B cell (primary cell): ENCODE measurements at regions not wholly inside any gene's neighbourhood (a gene's known extent, or its start where the extent isn't known, plus 50 kb on each side); places are given as distances from the start of the nearest gene placed in this dataset.
"Not testable (repeated sequence)": the region's sequence is repeated elsewhere in the genome, so short reads cannot be mapped to it uniquely, and the experiment has no call there.

Experiments used
- ATAC-seq: fragments of 200-7000 bp; cut with Tn5 transposase; one replicate; pipeline ENCODE4 v1.10.0; 2021; ENCODE audit warnings: low read depth, mild to moderate bottlenecking, moderate number of reproducible peaks, moderate library complexity
- CTCF ChIA-PET: fragments of 350-600 bp; sonication (Branson Sonifier 250); formaldehyde crosslinking; loops from one replicate; lab custom pipeline; 2021; ENCODE audit warnings: antibody characterized with exemption, inconsistent platforms; lab: Charles Lee
- POLR2A ChIA-PET: fragments of 350-600 bp; sonication (Branson Sonifier 250); formaldehyde crosslinking; loops from one replicate; lab custom pipeline; 2021; ENCODE audit warnings: antibody characterized with exemption; lab: Charles Lee
- DNase-seq: peaks from one replicate; pipeline ENCODE4 v3.0.0; 2013
- H2AFZ ChIP-seq: 2 replicates; pipeline ENCODE4 v1.6.1; 2012; ENCODE audit warnings: mild to moderate bottlenecking, low read depth, low read length; ENCODE audit not compliant: insufficient read depth, poor library complexity, severe bottlenecking
- H3K27ac ChIP-seq, 2 donors: 1 replicate in 1 of 2; 2 replicates in 1 of 2; pipeline ENCODE4 v1.5.1; 2012 to 2013; ENCODE audit warnings: low read length in 2 of 2, mild to moderate bottlenecking in 2 of 2, moderate library complexity in 1 of 2
- H3K27me3 ChIP-seq, 4 experiments: fragments of 200-600 bp in 1 of 4; sonication (generic) in 1 of 4; replicated peaks in 1 of 4; 1 replicate in 2 of 4; 2 replicates in 2 of 4; pipeline versions ENCODE4 v1.6.1 to v1.7.0; 2013 to 2016; ENCODE audit warnings: low read length in 3 of 4, mild to moderate bottlenecking in 2 of 4, mixed read lengths in 1 of 4, moderate library complexity in 1 of 4; ENCODE audit not compliant: insufficient read depth in 4 of 4, control insufficient read depth in 3 of 4; ENCODE audit errors: control extremely low read depth in 1 of 4
- H3K36me3 ChIP-seq, 2 experiments: replicated peaks in 1 of 2; 1 replicate in 1 of 2; 2 replicates in 1 of 2; pipeline versions ENCODE4 v1.6.1 to v1.7.1; 2013; ENCODE audit warnings: low read length in 1 of 2; ENCODE audit not compliant: insufficient read depth in 2 of 2, control insufficient read depth in 1 of 2; ENCODE audit errors: control extremely low read depth in 1 of 2, extremely low read depth in 1 of 2
- H3K4me1 ChIP-seq, 2 donors: fragments of 200-600 bp in 1 of 2; sonication (generic) in 1 of 2; 1 replicate in 1 of 2; 2 replicates in 1 of 2; pipeline versions ENCODE4 v1.5.1 to v1.6.1; 2013 to 2017; ENCODE audit warnings: low read length in 2 of 2; ENCODE audit not compliant: control insufficient read depth in 2 of 2, insufficient read depth in 2 of 2
- H3K4me2 ChIP-seq: replicated peaks from 2 replicates; pipeline ENCODE3; 2012; ENCODE audit warnings: mild to moderate bottlenecking, low read depth, low read length; ENCODE audit not compliant: poor library complexity, severe bottlenecking
- H3K4me3 ChIP-seq, 5 experiments: fragments of 200-600 bp in 1 of 5; sonication (generic) in 1 of 5; 1 replicate in 3 of 5; 2 replicates in 2 of 5; pipeline versions ENCODE4 v1.5.1 to v1.7.0; 2011 to 2016; ENCODE audit warnings: low read length in 4 of 5, mild to moderate bottlenecking in 4 of 5, low read depth in 2 of 5, control low read depth in 1 of 5, moderate library complexity in 1 of 5; ENCODE audit not compliant: insufficient read depth in 1 of 5; ENCODE audit errors: control extremely low read depth in 1 of 5, extremely low read depth in 1 of 5
- H3K79me2 ChIP-seq: fragments of 200-600 bp; sonication (generic); one replicate; pipeline ENCODE4 v1.6.0; 2016; ENCODE audit warnings: low read length; ENCODE audit not compliant: control insufficient read depth, insufficient read depth
- H3K9ac ChIP-seq: fragments of 200-600 bp; sonication (generic); 2 replicates; pipeline ENCODE4 v1.6.1; 2017; ENCODE audit warnings: mild to moderate bottlenecking, low read length, moderate library complexity
- H3K9me3 ChIP-seq, 3 donors: one replicate each; pipeline versions ENCODE4 v1.6.1 to v1.7.1; 2013; ENCODE audit warnings: low read length in 2 of 3; ENCODE audit not compliant: control insufficient read depth in 2 of 3, insufficient read depth in 1 of 3; ENCODE audit errors: control extremely low read depth in 1 of 3
- H4K20me1 ChIP-seq: 2 replicates; pipeline ENCODE4 v1.6.0; 2012; ENCODE audit warnings: mild to moderate bottlenecking, low read length; ENCODE audit not compliant: insufficient read depth, control insufficient read depth, poor library complexity, severe bottlenecking
- H3K27ac Mint-ChIP-seq: one replicate; pipeline ENCODE4 v1.8.0; 2021; ENCODE audit warnings: mixed read lengths
- H3K27me3 Mint-ChIP-seq: one replicate; pipeline ENCODE4 v1.8.0; 2021; ENCODE audit warnings: mixed read lengths
- H3K4me1 Mint-ChIP-seq: one replicate; pipeline ENCODE4 v1.8.0; 2021; ENCODE audit warnings: mixed read lengths
- H3K4me3 Mint-ChIP-seq: one replicate; pipeline ENCODE4 v1.8.0; 2021; ENCODE audit warnings: mixed read lengths
- H3K9me3 Mint-ChIP-seq: one replicate; pipeline ENCODE4 v1.8.0; 2022; ENCODE audit warnings: mixed read lengths; ENCODE audit not compliant: insufficient read depth
- CTCF ChIP-seq: fragments of 200-600 bp; IDR thresholded peaks from one replicate; pipeline ENCODE4 v1.8.0; 2022; ENCODE audit warnings: antibody characterized with exemption, mild to moderate bottlenecking
- EZH2 ChIP-seq: IDR thresholded peaks from 2 replicates; pipeline ENCODE4 v1.6.1; 2012; ENCODE audit warnings: borderline replicate concordance, low read depth, mild to moderate bottlenecking, moderate library complexity, low read length; ENCODE audit not compliant: insufficient read depth, poor library complexity, severe bottlenecking
- WGBS: methylation state at CpG from one replicate; pipeline ENCODE4 v1.1.5; 2013; ENCODE audit warnings: missing lambda C conversion rate; ENCODE audit not compliant: insufficient coverage; 5-methylcytosine and 5-hydroxymethylcytosine counted together
- intact Hi-C: fragments of 100-400 bp; cut with micrococcal nuclease; formaldehyde crosslinking; loops from one replicate; pipeline ENCODE4 v1.10.0; 2022

GRCh38 chr7:69445541-69445940 lies 152.7 kb upstream of the AUTS2 start:
- H3K27ac ChIP-seq = no peak overlapping the region
- ATAC-seq (no peak), DNase-seq (no peak)
- ChIA-PET CTCF (no interaction called here), POLR2A (no interaction called here)
- H3K27me3 ChIP-seq = no peaks in the 10 kb centered on the region
- H3K4me2 ChIP-seq = no peak overlapping the region
- Mint-ChIP-seq H3K4me1 (no peaks in the 10 kb centered on the region), H3K4me3 (no peak overlapping the region), H3K9me3 (peaks cover 2% of the 10 kb centered on the region), H3K27me3 (no peaks in the 10 kb centered on the region), H3K27ac (no peak overlapping the region)
- H3K36me3 ChIP-seq = no peaks in the 10 kb centered on the region
- intact Hi-C loops = no loop called here
- WGBS = 91% methylated on average over 10 of the region's 11 CpGs
- no peaks in the 10 kb centered on the region for H4K20me1 ChIP-seq
- H3K4me1 ChIP-seq = no peaks in the 10 kb centered on the region
- no peaks in the 10 kb centered on the region for H3K79me2 ChIP-seq
- no peak overlapping the region for H3K9ac ChIP-seq
- H2AFZ ChIP-seq = no peak overlapping the region
- no peak overlapping the region for H3K4me3 ChIP-seq
- H3K9me3 ChIP-seq = peaks cover 1 to 30% (median 3%) of the 10 kb centered on the region in 3 donors
- TF ChIP-seq CTCF (no peak), EZH2 (no peak)

GRCh38 chr7:69446213-69446612 lies 152.1 kb upstream of the AUTS2 start:
- H3K4me1 Mint-ChIP-seq, H3K4me2 ChIP-seq, H3K4me3 ChIP-seq, H3K9ac ChIP-seq, CTCF ChIA-PET, H3K27me3 Mint-ChIP-seq, H3K27ac ChIP-seq, DNase-seq, ATAC-seq, H4K20me1 ChIP-seq, H3K27me3 ChIP-seq, H3K36me3 ChIP-seq, H3K4me1 ChIP-seq, H3K9me3 Mint-ChIP-seq, POLR2A ChIA-PET, H2AFZ ChIP-seq, H3K27ac Mint-ChIP-seq, H3K4me3 Mint-ChIP-seq, H3K79me2 ChIP-seq: not testable (repeated sequence)
- WGBS = 93% methylated on average over 3 of the region's 7 CpGs
- H3K9me3 ChIP-seq = peaks cover 0 to 24% (median 1%) of the 10 kb centered on the region in 3 donors
- intact Hi-C loops = loop anchor here (2.0 kb wide), 1 partner anchor 61 kb away; no protein-coding TSS in a partner anchor
